H1 (cell line): ENCODE measurements at regions not wholly inside any gene's neighbourhood (a gene's known extent, or its start where the extent isn't known, plus 50 kb on each side); places are given as distances from the start of the nearest gene placed in this dataset.

Experiments
- CTCF ChIA-PET: fragments of 300-600 bp; sonication (Branson Sonifier 250); formaldehyde crosslinking; loops from one replicate; lab custom pipeline; 2021; ENCODE audit not compliant: partially characterized antibody; lab: Charles Lee
- POLR2A ChIA-PET: fragments of 300-600 bp; sonication (Branson Sonifier 250); formaldehyde crosslinking; loops from one replicate; lab custom pipeline; 2021; ENCODE audit warnings: inconsistent platforms; ENCODE audit not compliant: partially characterized antibody; lab: Charles Lee
- DNase-seq, 2 experiments: peaks; one replicate each; pipeline versions ENCODE4 v3.0.0 to v3.0.0-alpha.2; 2010 to 2022; ENCODE audit warnings: low spot score in 2 of 2, low read depth in 1 of 2, mixed read lengths in 1 of 2
- FAIRE-seq: peaks from 2 replicates; lab custom pipeline; 2011; peaks lifted over from hg19 to GRCh38; lab: Jason Lieb, UNC
- H2AFZ ChIP-seq: 2 replicates; pipeline ENCODE4 v1.8.1; 2012; ENCODE audit warnings: low read length, inconsistent platforms
- H2AK5ac ChIP-seq: 2 replicates; pipeline ENCODE4 v1.6.1; 2013; ENCODE audit warnings: low read depth, low read length
- H2BK120ac ChIP-seq: replicated peaks from 2 replicates; pipeline ENCODE3; 2013; ENCODE audit warnings: low read depth, low read length, inconsistent platforms
- H2BK12ac ChIP-seq: 2 replicates; pipeline ENCODE4 v1.6.1; 2013; ENCODE audit warnings: low read depth, low read length
- H2BK15ac ChIP-seq: 2 replicates; pipeline ENCODE4 v1.6.1; 2013; ENCODE audit warnings: low read length
- H2BK20ac ChIP-seq: 2 replicates; pipeline ENCODE4 v1.6.1; 2013; ENCODE audit warnings: low read length
- H2BK5ac ChIP-seq: 2 replicates; pipeline ENCODE4 v1.6.1; 2013; ENCODE audit warnings: low read depth, low read length
- H3K14ac ChIP-seq: 2 replicates; pipeline ENCODE4 v1.6.1; 2013; ENCODE audit warnings: inconsistent platforms; ENCODE audit not compliant: insufficient read length
- H3K18ac ChIP-seq: 2 replicates; pipeline ENCODE4 v1.6.1; 2013; ENCODE audit warnings: low read length; ENCODE audit errors: extremely low read depth
- H3K23ac ChIP-seq: 2 replicates; pipeline ENCODE4 v1.6.1; 2013; ENCODE audit warnings: inconsistent platforms; ENCODE audit not compliant: insufficient read length
- H3K23me2 ChIP-seq: 2 replicates; pipeline ENCODE4 v1.6.1; 2013; ENCODE audit warnings: low read depth, low read length
- H3K27ac ChIP-seq: 2 replicates; pipeline ENCODE4 v1.6.1; 2011; ENCODE audit warnings: low read depth, low read length, inconsistent platforms
- H3K27me3 ChIP-seq, 4 experiments: replicated peaks in 1 of 4; 1 replicate in 1 of 4; 2 replicates in 3 of 4; pipeline versions ENCODE4 v1.6.1 to v1.8.1; 2011 to 2013; ENCODE audit warnings: low read length in 3 of 4, mild to moderate bottlenecking in 3 of 4, inconsistent platforms in 2 of 4, mixed read lengths in 2 of 4, moderate library complexity in 1 of 4; ENCODE audit not compliant: control insufficient read depth in 3 of 4, insufficient read depth in 3 of 4; ENCODE audit errors: extremely low read depth in 1 of 4
- H3K36me3 ChIP-seq, 4 experiments: 2 replicates each; pipeline versions ENCODE4 v1.6.1 to v1.8.1; 2011 to 2013; ENCODE audit warnings: mild to moderate bottlenecking in 4 of 4, low read length in 3 of 4, moderate library complexity in 2 of 4, control low read depth in 1 of 4, inconsistent platforms in 1 of 4; ENCODE audit not compliant: insufficient read depth in 4 of 4, control insufficient read depth in 2 of 4
- H3K4ac ChIP-seq: replicated peaks from 2 replicates; pipeline ENCODE3; 2013; ENCODE audit warnings: low read length, low read depth, mixed read lengths, inconsistent platforms; ENCODE audit not compliant: insufficient read length
- H3K4me1 ChIP-seq, 4 experiments: replicated peaks in 1 of 4; 1 replicate in 1 of 4; 2 replicates in 3 of 4; pipeline versions ENCODE4 v1.6.1 to v1.8.1; 2011 to 2013; ENCODE audit warnings: low read length in 3 of 4, inconsistent platforms in 2 of 4, mixed read lengths in 1 of 4; ENCODE audit not compliant: insufficient read depth in 4 of 4, control insufficient read depth in 3 of 4
- H3K4me2 ChIP-seq, 2 experiments: 2 replicates each; pipeline versions ENCODE4 v1.6.1 to v1.8.1; 2011 to 2013; ENCODE audit warnings: low read depth in 2 of 2, low read length in 2 of 2, control low read depth in 1 of 2, inconsistent platforms in 1 of 2, mild to moderate bottlenecking in 1 of 2; ENCODE audit not compliant: insufficient read depth in 1 of 2
- H3K4me3 ChIP-seq, 4 experiments: fragments of 200-600, 300-600 bp in 1 of 4; sonication (generic), shearing (Covaris generic), sonication (Bioruptor Twin) in 1 of 4; 2 replicates each; pipeline versions ENCODE4 v1.5.1 to v1.8.1; 2011 to 2016; ENCODE audit warnings: low read length in 4 of 4, low read depth in 3 of 4, control low read depth in 2 of 4, inconsistent platforms in 2 of 4, mild to moderate bottlenecking in 2 of 4, mixed read lengths in 1 of 4, moderate library complexity in 1 of 4; ENCODE audit not compliant: insufficient read depth in 2 of 4; ENCODE audit errors: extremely low read depth in 1 of 4
- H3K56ac ChIP-seq: replicated peaks from 2 replicates; pipeline ENCODE3; 2013; ENCODE audit warnings: low read depth, mild to moderate bottlenecking, mixed read lengths, low read length, inconsistent platforms; ENCODE audit not compliant: insufficient read length
- H3K79me1 ChIP-seq: 2 replicates; pipeline ENCODE4 v1.6.1; 2013; ENCODE audit warnings: low read depth, low read length, control low read depth
- H3K79me2 ChIP-seq, 2 experiments: 2 replicates each; pipeline versions ENCODE4 v1.6.1 to v1.8.1; 2012 to 2013; ENCODE audit warnings: low read length in 2 of 2, mild to moderate bottlenecking in 2 of 2, inconsistent platforms in 1 of 2; ENCODE audit not compliant: insufficient read depth in 2 of 2, control insufficient read depth in 1 of 2
- H3K9ac ChIP-seq, 4 experiments: replicated peaks in 1 of 4; 1 replicate in 1 of 4; 2 replicates in 3 of 4; pipeline versions ENCODE4 v1.6.1 to v1.8.1; 2011 to 2013; ENCODE audit warnings: low read depth in 3 of 4, low read length in 3 of 4, control low read depth in 2 of 4, mild to moderate bottlenecking in 2 of 4, moderate library complexity in 2 of 4, inconsistent platforms in 1 of 4; ENCODE audit errors: extremely low read depth in 1 of 4
- H3K9me3 ChIP-seq, 2 experiments: 2 replicates each; pipeline versions ENCODE4 v1.6.1 to v1.8.1; 2012 to 2013; ENCODE audit warnings: mild to moderate bottlenecking in 2 of 2, moderate library complexity in 2 of 2, control low read depth in 1 of 2, inconsistent platforms in 1 of 2, low read depth in 1 of 2, low read length in 1 of 2, mixed read lengths in 1 of 2; ENCODE audit not compliant: insufficient read depth in 2 of 2
- H4K20me1 ChIP-seq, 2 experiments: replicated peaks in 1 of 2; 2 replicates each; pipeline versions ENCODE3 to v1.8.1; 2011 to 2013; ENCODE audit warnings: inconsistent platforms in 2 of 2, low read length in 2 of 2, mild to moderate bottlenecking in 1 of 2; ENCODE audit not compliant: insufficient read depth in 2 of 2, control insufficient read depth in 1 of 2
- H4K5ac ChIP-seq: 2 replicates; pipeline ENCODE4 v1.6.1; 2013; ENCODE audit warnings: low read length, low read depth, mixed read lengths, inconsistent platforms; ENCODE audit not compliant: insufficient read length
- H4K8ac ChIP-seq: 2 replicates; pipeline ENCODE4 v1.8.0; 2013; ENCODE audit warnings: mild to moderate bottlenecking, moderate library complexity, low read length, inconsistent platforms; ENCODE audit not compliant: insufficient read depth; ENCODE audit errors: extremely low read depth
- H4K91ac ChIP-seq: replicated peaks from 2 replicates; pipeline ENCODE3; 2013; ENCODE audit warnings: low read length, mixed read lengths, inconsistent platforms; ENCODE audit not compliant: insufficient read length
- BACH1 ChIP-seq: IDR thresholded peaks from 2 replicates; pipeline ENCODE4 v1.6.1; 2012; ENCODE audit warnings: low read length, improper control_type of control experiment
- BRCA1 ChIP-seq: IDR thresholded peaks from 2 replicates; pipeline ENCODE4 v1.6.1; 2012; ENCODE audit warnings: low read depth, low read length, improper control_type of control experiment
- CBX8 ChIP-seq: fragments of 300-800, 300-1000 bp; sonication (generic); IDR thresholded peaks from 2 replicates; pipeline ENCODE4 v1.7.1; 2016; ENCODE audit warnings: low read depth, low read length, borderline replicate concordance
- CEBPB ChIP-seq: IDR thresholded peaks from 2 replicates; pipeline ENCODE4 v1.6.1; 2012; ENCODE audit warnings: low read depth, low read length
- CHD2 ChIP-seq: IDR thresholded peaks from 2 replicates; pipeline ENCODE4 v1.6.1; 2012; ENCODE audit warnings: low read length, improper control_type of control experiment
- CTBP2 ChIP-seq: IDR thresholded peaks from 2 replicates; pipeline ENCODE4 v1.7.0; 2011; ENCODE audit warnings: borderline replicate concordance, mild to moderate bottlenecking, moderate library complexity, mixed read lengths, low read length; ENCODE audit not compliant: insufficient read depth, insufficient read length
- EGR1 ChIP-seq: IDR thresholded peaks from 2 replicates; pipeline ENCODE4 v1.6.1; 2011; ENCODE audit warnings: low read depth, low read length, borderline replicate concordance
- GTF2F1 ChIP-seq: IDR thresholded peaks from 2 replicates; pipeline ENCODE4 v1.6.1; 2012; ENCODE audit warnings: low read depth, low read length, improper control_type of control experiment, borderline replicate concordance
- MAFK ChIP-seq: IDR thresholded peaks from 2 replicates; pipeline ENCODE4 v1.6.1; 2012; ENCODE audit warnings: low read depth, mild to moderate bottlenecking, improper control_type of control experiment, low read length
- NRF1 ChIP-seq: IDR thresholded peaks from 2 replicates; pipeline ENCODE4 v1.6.1; 2011; ENCODE audit warnings: mild to moderate bottlenecking, low read depth, low read length, improper control_type of control experiment
- SAP30 ChIP-seq: fragments of 300-600 bp; sonication (generic); IDR thresholded peaks from 2 replicates; pipeline ENCODE4 v1.7.1; 2012; ENCODE audit warnings: low read length, moderate library complexity, mild to moderate bottlenecking, inconsistent platforms; ENCODE audit not compliant: insufficient read depth, insufficient replicate concordance
- SIN3A ChIP-seq, 2 experiments: IDR thresholded peaks in 1 of 2; conservative IDR thresholded peaks in 1 of 2; 2 replicates each; pipeline ENCODE4 v1.6.1; 2011 to 2012; ENCODE audit warnings: low read length in 2 of 2, improper control_type of control experiment in 1 of 2, low read depth in 1 of 2, mild to moderate bottlenecking in 1 of 2
- SP2 ChIP-seq: IDR thresholded peaks from 2 replicates; pipeline ENCODE4 v1.6.1; 2012; ENCODE audit warnings: mild to moderate bottlenecking, low read length, inconsistent platforms
- SRF ChIP-seq: IDR thresholded peaks from 2 replicates; pipeline ENCODE4 v1.6.1; 2011; ENCODE audit warnings: mild to moderate bottlenecking, low read depth, low read length, moderate library complexity
- TCF12 ChIP-seq: IDR thresholded peaks from 2 replicates; pipeline ENCODE4 v1.6.1; 2011; ENCODE audit warnings: low read depth, mild to moderate bottlenecking, low read length
- WGBS, 2 experiments: shearing (Covaris generic) in 1 of 2; methylation state at CpG; one replicate each; pipeline versions ENCODE4 v1.1.6 to v1.1.7; 2013 to 2015; ENCODE audit warnings: low lambda C conversion rate in 2 of 2, mixed read lengths in 2 of 2, inconsistent platforms in 1 of 2, low coverage in 1 of 2, missing lambda C conversion rate in 1 of 2; ENCODE audit not compliant: insufficient replicate concordance in 2 of 2, insufficient coverage in 1 of 2, insufficient read length in 1 of 2; ENCODE audit errors: extremely low coverage in 1 of 2, missing lambda C conversion rate in 1 of 2; 5-methylcytosine and 5-hydroxymethylcytosine counted together

- FAIRE-seq, result no peak
- no peak overlapping the region for H2BK20ac ChIP-seq
- H4K5ac ChIP-seq, result no peak overlapping the region
- H3K36me3 ChIP-seq, result no peaks in the 10 kb centered on the region
- no peak overlapping the region for H3K4ac ChIP-seq
- H2BK15ac ChIP-seq, result no peak overlapping the region
- no peaks in the 10 kb centered on the region for H3K27me3 ChIP-seq
- no peak overlapping the region for H3K27ac ChIP-seq
- H3K9ac ChIP-seq, result no peak overlapping the region
- H3K23ac ChIP-seq, result no peak overlapping the region
- CTCF ChIA-PET, result interaction anchor here (1.2 kb wide), 1 partner anchor 345 kb away, joined by 3 read pairs; no protein-coding TSS in a partner anchor
- no peak overlapping the region for H2BK120ac ChIP-seq
- H2AFZ ChIP-seq, result no peak overlapping the region
- H3K4me1 ChIP-seq, result no peaks in the 10 kb centered on the region
- H4K20me1 ChIP-seq, result no peaks in the 10 kb centered on the region
- H4K8ac ChIP-seq, result no peak overlapping the region
- H3K9me3 ChIP-seq, result no peaks in the 10 kb centered on the region
- no peak overlapping the region for H3K4me2 ChIP-seq
- no peaks in the 10 kb centered on the region for H3K79me1 ChIP-seq
- POLR2A ChIA-PET, result no interaction called here
- WGBS, 2 experiments, result 96% methylated on average over 6 of the region's 6 CpGs; no CpG with 5 or more reads in 1 of the 2 experiments
- no peak overlapping the region for H3K4me3 ChIP-seq
- H3K18ac ChIP-seq, result no peak overlapping the region
- no peak for TF ChIP-seq EGR1
- no peak for TF ChIP-seq SIN3A (conservative IDR thresholded peaks at IDR 0.05 in 1 of 2, IDR thresholded peaks at IDR 0.05 in 1 of 2; ENCODE audit: low read depth in 1 of 2, low read length in 2 of 2)
- no peak for TF ChIP-seq TCF12
- TF ChIP-seq GTF2F1, result no peak
- no peak for TF ChIP-seq BRCA1
- TF ChIP-seq SP2, result no peak
- no peak for TF ChIP-seq SRF
- no peak for TF ChIP-seq MAFK
- no peak for TF ChIP-seq CBX8
- TF ChIP-seq CTBP2, result no peak
- TF ChIP-seq CHD2, result no peak
- no peak for TF ChIP-seq SAP30
- TF ChIP-seq NRF1, result no peak
- TF ChIP-seq CEBPB, result no peak
- TF ChIP-seq BACH1, result no peak
- no peak overlapping the region for H2BK12ac ChIP-seq
- H4K91ac ChIP-seq, result no peak overlapping the region
- H2AK5ac ChIP-seq, result no peak overlapping the region
- no peak for DNase-seq
- no peak overlapping the region for H2BK5ac ChIP-seq
- H3K56ac ChIP-seq, result no peak overlapping the region
- no peaks in the 10 kb centered on the region for H3K79me2 ChIP-seq
- 0 out of 2 replicates have a peak, but pooled peaks cover 2% of the 10 kb centered on the region for H3K23me2 ChIP-seq
- H3K14ac ChIP-seq, result no peak overlapping the region
Observed at GRCh38 chr4:66956426-66956825, 588.9 kb downstream of the CENPC start.
